ENCODE measurements at regions not wholly inside any gene's neighbourhood (a gene's known extent, or its start where the extent isn't known, plus 50 kb on each side); places are given as distances from the start of the nearest gene placed in this dataset.

GRCh38 chr3:161571951-161572350 is 75.3 kb downstream of the OTOL1 start (continued):
- no peak for TF ChIP-seq ZNF362 (tag by site-specific recombination; IDR thresholded peaks at IDR 0.05)
- TF ChIP-seq ZNF560 (tag by site-specific recombination; IDR thresholded peaks at IDR 0.05; ENCODE audit: borderline replicate concordance): no peak

- Histone ChIP-seq H3K4me3 (ENCODE audit: low read depth, low read length) (no peak overlapping the region), H3K27ac (ENCODE audit: extremely low read depth, low read depth, low read length) (no peak overlapping the region), H3K36me3 (ENCODE audit: control insufficient read depth in 2 of 2, insufficient read depth in 1 of 2, low read length in 2 of 2) (no peaks in the 10 kb centered on the region), H3K9me3 (ENCODE audit: control insufficient read depth, insufficient read depth, low read depth, low read length) (no peaks in the 10 kb centered on the region), H3K4me1 (ENCODE audit: control insufficient read depth, insufficient read depth, low read length) (0 out of 2 replicates have a peak, but pooled peaks cover 3% of the 10 kb centered on the region)
- TF ChIP-seq ZNF664 (tag by site-specific recombination; IDR thresholded peaks at IDR 0.05): no peak
- no peak for TF ChIP-seq ZBTB6 (tag by site-specific recombination; IDR thresholded peaks at IDR 0.05)
- TF ChIP-seq ZNF776 (tag by site-specific recombination; IDR thresholded peaks at IDR 0.05; ENCODE audit: borderline replicate concordance): no peak
- TF ChIP-seq BCL11B (tag by site-specific recombination; IDR thresholded peaks at IDR 0.05; ENCODE audit: low read depth): no peak
- TF ChIP-seq ZNF133 (tag by site-specific recombination; IDR thresholded peaks at IDR 0.05): no peak
- no peak for TF ChIP-seq MEIS1 (CRISPR knock-in tag; IDR thresholded peaks at IDR 0.05; ENCODE audit: borderline replicate concordance)
- TF ChIP-seq ZNF704 (tag by site-specific recombination; IDR thresholded peaks at IDR 0.05): no peak
- no peak for TF ChIP-seq ZNF610 (tag by site-specific recombination; IDR thresholded peaks at IDR 0.05; ENCODE audit: borderline replicate concordance)
- ChIA-PET POLR2A (no interaction called here), CTCF (no interaction called here)
Observed at GRCh38 chr3:161573136-161573535, 76.5 kb downstream of the OTOL1 start.

- TF ChIP-seq ZSCAN23 (tag by site-specific recombination; IDR thresholded peaks at IDR 0.05) (no peak), ZNF23 (tag by site-specific recombination; IDR thresholded peaks at IDR 0.05; ENCODE audit: borderline replicate concordance) (no peak), ZNF660 (tag by site-specific recombination; IDR thresholded peaks at IDR 0.05) (no peak), ZNF629 (tag by site-specific recombination; IDR thresholded peaks at IDR 0.05) (no peak), ZNF354C (tag by site-specific recombination; IDR thresholded peaks at IDR 0.05; ENCODE audit: borderline replicate concordance, low read depth) (no peak), ZIC2 (tag by site-specific recombination; IDR thresholded peaks at IDR 0.05) (no peak), KLF17 (tag by site-specific recombination; IDR thresholded peaks at IDR 0.05) (no peak)
- Histone ChIP-seq H3K4me3 (ENCODE audit: low read depth, low read length) (no peak overlapping the region), H3K36me3 (ENCODE audit: control insufficient read depth in 2 of 2, insufficient read depth in 1 of 2, low read length in 2 of 2) (no peaks in the 10 kb centered on the region), H3K27ac (ENCODE audit: extremely low read depth, low read depth, low read length) (no peak overlapping the region), H3K4me1 (ENCODE audit: control insufficient read depth, insufficient read depth, low read length) (0 out of 2 replicates have a peak, but pooled peaks cover 3% of the 10 kb centered on the region), H3K9me3 (ENCODE audit: control insufficient read depth, insufficient read depth, low read depth, low read length) (no peaks in the 10 kb centered on the region)
- CTCF ChIA-PET: no interaction called here
- POLR2A ChIA-PET: no interaction called here
Observed at GRCh38 chr3:161575901-161576300, 79.3 kb downstream of the OTOL1 start.

GRCh38 chr3:161576311-161576710 is 79.7 kb downstream of the OTOL1 start:
- no peak overlapping the region for H3K27ac ChIP-seq (ENCODE audit: extremely low read depth, low read depth, low read length)
- H3K4me3 ChIP-seq (ENCODE audit: low read depth, low read length): no peak overlapping the region
- no peaks in the 10 kb centered on the region for H3K36me3 ChIP-seq (ENCODE audit: control insufficient read depth in 2 of 2, insufficient read depth in 1 of 2, low read length in 2 of 2)
- H3K9me3 ChIP-seq (ENCODE audit: control insufficient read depth, insufficient read depth, low read depth, low read length): no peaks in the 10 kb centered on the region
- H3K4me1 ChIP-seq (ENCODE audit: control insufficient read depth, insufficient read depth, low read length): 0 out of 2 replicates have a peak, but pooled peaks cover 3% of the 10 kb centered on the region
- ChIA-PET POLR2A (no interaction called here), CTCF (no interaction called here)
- TF ChIP-seq ZNF561 (tag by site-specific recombination; IDR thresholded peaks at IDR 0.05; ENCODE audit: borderline replicate concordance) (no peak), IKZF3 (tag by site-specific recombination; IDR thresholded peaks at IDR 0.05) (no peak), ZNF157 (tag by site-specific recombination; IDR thresholded peaks at IDR 0.05) (no peak), ZNF302 (tag by site-specific recombination; IDR thresholded peaks at IDR 0.05; ENCODE audit: low read depth) (no peak), ZBTB17 (tag by site-specific recombination; IDR thresholded peaks at IDR 0.05) (no peak)
